GM23338 (cell line): ENCODE measurements at regions not wholly inside any gene's neighbourhood (a gene's known extent, or its start where the extent isn't known, plus 50 kb on each side); places are given as distances from the start of the nearest gene placed in this dataset.

Source experiments
- CREB1 ChIP-seq: fragments of 250-450 bp; sonication (Bioruptor Pico); IDR thresholded peaks from 2 replicates; pipeline ENCODE4 v1.5.0; 2020; ENCODE audit warnings: low read depth, mild to moderate bottlenecking, moderate library complexity
- CTCF ChIP-seq, 2 experiments: fragments of 200-600 bp in 1 of 2; sonication (generic) in 1 of 2; conservative IDR thresholded peaks; 2 replicates each; pipeline versions ENCODE4 v1.5.1 to v1.6.1; 2016 to 2017; ENCODE audit warnings: antibody characterized with exemption in 2 of 2, low read depth in 2 of 2, mild to moderate bottlenecking in 2 of 2, moderate library complexity in 1 of 2
- ETS1 ChIP-seq: IDR thresholded peaks from 2 replicates; pipeline ENCODE4 v1.6.1; 2016; ENCODE audit warnings: antibody characterized with exemption
- EZH2 ChIP-seq: fragments of 200-600 bp; sonication (generic); IDR thresholded peaks from one replicate; pipeline ENCODE4 v1.8.0; 2017; ENCODE audit warnings: antibody characterized with exemption, mild to moderate bottlenecking, low read depth; ENCODE audit not compliant: unreplicated experiment
- EZH2phosphoT487 ChIP-seq: fragments of 200-600 bp; sonication (generic); IDR thresholded peaks from one replicate; pipeline ENCODE4 v1.8.1; 2018; ENCODE audit warnings: antibody characterized with exemption; ENCODE audit not compliant: unreplicated experiment
- JUNB ChIP-seq: IDR thresholded peaks from one replicate; pipeline ENCODE4 v1.6.1; 2016; ENCODE audit warnings: antibody characterized with exemption; ENCODE audit not compliant: unreplicated experiment
- NANOG ChIP-seq: IDR thresholded peaks from 2 replicates; pipeline ENCODE4 v1.6.1; 2016; ENCODE audit warnings: antibody characterized with exemption, borderline replicate concordance
- POLR2AphosphoS5 ChIP-seq: IDR thresholded peaks from 2 replicates; pipeline ENCODE4 v1.6.1; 2016; ENCODE audit warnings: antibody characterized with exemption, low read depth
- REST ChIP-seq: IDR thresholded peaks from one replicate; pipeline ENCODE4 v1.6.1; 2018; ENCODE audit warnings: antibody characterized with exemption; ENCODE audit not compliant: unreplicated experiment
- STAT1 ChIP-seq: IDR thresholded peaks from one replicate; pipeline ENCODE4 v1.6.1; 2016; ENCODE audit warnings: antibody characterized with exemption; ENCODE audit not compliant: unreplicated experiment
- ZNF114 ChIP-seq: fragments of 250-450 bp; sonication (Bioruptor Pico); IDR thresholded peaks from 2 replicates; pipeline ENCODE4 v1.5.0; 2020; ENCODE audit warnings: mild to moderate bottlenecking, moderate library complexity
- ZNF331 ChIP-seq: fragments of 250-450 bp; sonication (Bioruptor Pico); IDR thresholded peaks from 2 replicates; pipeline ENCODE4 v1.5.0; 2020; ENCODE audit warnings: low read depth, mild to moderate bottlenecking, moderate library complexity
- ZNF462 ChIP-seq: fragments of 250-450 bp; sonication (Bioruptor Pico); IDR thresholded peaks from 2 replicates; pipeline ENCODE4 v1.5.0; 2020; ENCODE audit warnings: mild to moderate bottlenecking, moderate library complexity

DNA sequence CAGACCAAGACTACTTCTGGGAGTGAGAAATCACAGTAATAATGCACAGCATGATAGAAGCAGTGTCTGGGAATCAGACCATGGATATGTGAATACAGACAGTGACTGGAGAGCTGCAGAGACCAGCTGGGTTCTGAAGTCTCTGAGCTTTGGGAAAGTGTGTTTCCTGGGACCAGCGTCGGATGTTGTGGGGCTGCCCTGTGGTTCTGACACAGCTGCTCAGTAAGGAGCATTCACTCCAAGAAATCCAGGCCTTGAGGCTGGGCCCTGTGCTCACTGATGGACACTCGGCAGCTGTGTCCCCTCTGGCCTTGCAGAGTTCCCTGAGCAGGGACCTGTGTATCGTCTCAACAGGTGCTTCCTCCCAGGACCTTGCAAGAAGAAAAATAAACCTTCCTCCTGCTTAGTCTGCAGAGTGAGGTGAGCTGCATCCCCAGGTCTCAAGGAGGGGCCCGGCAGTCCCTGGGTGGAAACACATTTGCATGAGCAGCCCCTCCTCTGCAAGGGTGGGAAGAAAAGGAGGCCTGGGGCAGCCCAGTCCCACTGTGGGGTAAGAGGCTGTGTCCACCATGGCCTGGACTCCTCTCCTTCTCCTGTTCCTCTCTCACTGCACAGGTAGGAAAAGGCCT is 107.9 kb downstream of the VPREB1 start:
- TF ChIP-seq ZNF331 (CRISPR knock-in tag) (no peak), ZNF114 (CRISPR knock-in tag) (no peak), CTCF (conservative IDR thresholded peaks at IDR 0.05; ENCODE audit: low read depth in 2 of 2) (no peak), STAT1 (no peak), POLR2AphosphoS5 (no peak), EZH2 (no peak), EZH2phosphoT487 (no peak), JUNB (no peak), REST (no peak), CREB1 (CRISPR knock-in tag) (no peak), ETS1 (no peak), ZNF462 (CRISPR knock-in tag) (no peak), NANOG (no peak)
